ENCODE measurements at regions not wholly inside any gene's neighbourhood (a gene's known extent, or its start where the extent isn't known, plus 50 kb on each side); places are given as distances from the start of the nearest gene placed in this dataset.

DNA sequence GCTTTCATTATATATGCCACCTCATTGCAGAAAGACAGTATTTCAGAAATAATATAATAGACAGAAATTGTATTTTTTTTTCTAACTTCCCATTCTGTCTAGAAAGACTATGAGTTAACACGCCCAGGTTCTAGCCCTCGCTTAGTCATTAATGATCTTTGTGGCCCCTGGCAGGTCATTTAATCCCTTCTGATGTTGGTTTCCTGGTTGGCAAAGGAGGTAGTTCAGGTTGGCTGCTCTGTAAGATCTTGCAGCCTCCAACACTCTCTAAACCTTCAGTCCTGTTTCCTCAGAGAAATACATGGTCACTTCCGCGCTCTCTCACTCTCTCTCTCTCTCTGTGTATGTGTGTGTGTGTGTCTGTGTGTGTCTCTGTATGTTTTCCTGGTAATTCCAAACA is 156.3 kb upstream of the NOCT start:
- no peak for DNase-seq (ENCODE audit: low read depth)
- TF ChIP-seq CTCF (IDR thresholded peaks at IDR 0.05; ENCODE audit: insufficient read depth, low read depth, low read length, missing control alignments) = no peak

GRCh38 chr4:138858419-138858818 is 157.2 kb upstream of the NOCT start:
- no peak overlapping the region for H3K4me3 ChIP-seq (ENCODE audit: low read depth, low read length)
- no peak for TF ChIP-seq CTCF (IDR thresholded peaks at IDR 0.05; ENCODE audit: insufficient read depth, low read depth, low read length, missing control alignments)
- DNase-seq (ENCODE audit: low read depth) = no peak

More for the DNA sequence above, 156.3 kb upstream of the NOCT start:
- no peak overlapping the region for H3K4me3 ChIP-seq (ENCODE audit: low read depth, low read length)

DNA sequence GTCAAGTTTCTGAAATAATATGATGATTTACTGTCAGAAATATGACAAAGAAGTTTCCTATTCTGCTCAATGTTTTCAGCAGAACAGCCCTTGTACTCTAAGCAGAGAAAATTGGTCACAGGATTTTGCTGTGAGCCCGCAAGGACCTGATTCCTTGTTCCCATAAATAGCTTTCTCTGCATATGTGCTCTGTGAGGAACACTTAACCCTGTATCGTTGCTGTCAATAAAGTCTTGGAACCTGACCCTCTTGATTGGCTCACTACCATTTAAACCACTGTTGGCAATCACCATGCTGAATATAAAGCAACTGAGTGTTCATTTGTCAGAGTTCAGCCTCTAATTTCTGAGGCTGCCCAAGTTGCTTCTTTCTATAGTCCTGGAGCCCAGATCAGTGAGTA is 158.2 kb upstream of the NOCT start:
- no peak for DNase-seq (ENCODE audit: low read depth)
- no peak for TF ChIP-seq CTCF (IDR thresholded peaks at IDR 0.05; ENCODE audit: insufficient read depth, low read depth, low read length, missing control alignments)
- H3K4me3 ChIP-seq (ENCODE audit: low read depth, low read length) = no peak overlapping the region

- no peak overlapping the region for H3K4me3 ChIP-seq (ENCODE audit: low read depth, low read length)
- no peak for DNase-seq (ENCODE audit: low read depth)
- TF ChIP-seq CTCF (IDR thresholded peaks at IDR 0.05; ENCODE audit: insufficient read depth, low read depth, low read length, missing control alignments) = no peak
Observed at GRCh38 chr4:138852681-138853080, 162.9 kb upstream of the NOCT start.

- TF ChIP-seq CTCF (IDR thresholded peaks at IDR 0.05; ENCODE audit: insufficient read depth, low read depth, low read length, missing control alignments) = no peak
- DNase-seq (ENCODE audit: low read depth) = no peak
- no peak overlapping the region for H3K4me3 ChIP-seq (ENCODE audit: low read depth, low read length)
Observed at GRCh38 chr4:138851391-138852335, 163.9 kb upstream of the NOCT start.

DNA sequence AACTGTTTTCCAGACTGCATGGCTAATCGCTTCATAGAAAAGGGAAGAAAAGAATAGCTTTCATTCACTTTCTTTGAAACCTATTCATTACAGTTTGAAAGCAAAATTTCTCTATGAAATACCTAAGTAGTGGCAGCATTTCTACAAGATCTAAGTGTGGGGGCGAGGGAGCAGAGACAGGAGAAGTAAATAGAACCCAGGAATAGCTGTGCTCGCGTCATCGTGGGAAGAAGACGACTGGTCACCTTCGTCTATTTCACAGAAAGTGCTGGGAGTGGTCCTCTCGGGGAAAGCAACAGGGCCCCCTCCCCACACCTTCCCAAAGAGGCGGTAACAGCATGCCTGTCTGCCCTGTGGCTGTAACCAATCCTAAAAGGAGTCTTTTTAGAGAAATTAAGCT is 169.9 kb upstream of the NOCT start:
- H3K4me3 ChIP-seq (ENCODE audit: low read depth, low read length) = no peak overlapping the region
- no peak for TF ChIP-seq CTCF (IDR thresholded peaks at IDR 0.05; ENCODE audit: insufficient read depth, low read depth, low read length, missing control alignments)
- DNase-seq (ENCODE audit: low read depth) = no peak
